DMS 273 treated with DMSO at 0.1 percent for 48 hours (cell line): ENCODE measurements at regions not wholly inside any gene's neighbourhood (a gene's known extent, or its start where the extent isn't known, plus 50 kb on each side); places are given as distances from the start of the nearest gene placed in this dataset.
"Not testable (repeated sequence)": the region's sequence is repeated elsewhere in the genome, so short reads cannot be mapped to it uniquely, and the experiment has no call there.

Source experiments
- DNase-seq: peaks from one replicate; lab custom pipeline; 2025; lab: John Stamatoyannopoulos, UW

DNA sequence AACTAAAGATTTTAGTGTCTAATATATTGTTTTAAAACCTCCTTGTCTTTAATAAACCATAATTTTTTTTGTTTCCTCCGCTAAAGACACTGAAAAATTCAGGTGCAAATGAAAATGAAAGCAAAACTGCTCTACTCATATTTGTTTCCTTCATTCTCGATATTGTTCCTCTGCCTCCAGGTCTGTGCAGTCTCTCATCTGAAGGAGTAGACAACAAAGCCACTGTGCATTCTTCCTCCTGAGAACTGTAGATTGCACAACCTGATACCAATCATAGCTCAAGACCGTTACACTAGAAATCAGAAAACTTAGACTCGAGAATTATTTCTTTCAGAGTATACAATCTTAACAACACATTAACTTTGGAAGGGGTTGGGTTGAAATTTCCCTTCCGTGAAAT is 373.1 kb upstream of the CXADR start:
- no peak for DNase-seq

DNA sequence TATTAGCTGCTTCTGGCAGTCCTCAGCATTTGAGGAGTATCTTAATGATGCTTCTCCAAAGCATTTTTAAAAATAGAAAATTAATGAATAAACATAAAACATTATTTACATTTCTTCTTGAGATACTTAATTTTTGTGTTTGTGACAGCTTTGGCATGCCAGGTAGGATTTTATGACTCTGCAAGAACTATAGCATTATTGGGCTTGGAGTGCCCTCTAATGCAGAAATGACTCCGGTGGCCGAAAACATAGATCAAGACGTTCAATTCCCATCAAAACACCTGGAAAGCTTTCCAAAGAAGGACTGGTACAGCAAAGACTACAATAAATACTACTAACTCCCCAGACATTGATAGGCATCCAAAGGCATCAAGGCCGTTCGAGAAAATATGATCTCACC is 366.4 kb upstream of the CXADR start:
- DNase-seq, result no peak

DNA sequence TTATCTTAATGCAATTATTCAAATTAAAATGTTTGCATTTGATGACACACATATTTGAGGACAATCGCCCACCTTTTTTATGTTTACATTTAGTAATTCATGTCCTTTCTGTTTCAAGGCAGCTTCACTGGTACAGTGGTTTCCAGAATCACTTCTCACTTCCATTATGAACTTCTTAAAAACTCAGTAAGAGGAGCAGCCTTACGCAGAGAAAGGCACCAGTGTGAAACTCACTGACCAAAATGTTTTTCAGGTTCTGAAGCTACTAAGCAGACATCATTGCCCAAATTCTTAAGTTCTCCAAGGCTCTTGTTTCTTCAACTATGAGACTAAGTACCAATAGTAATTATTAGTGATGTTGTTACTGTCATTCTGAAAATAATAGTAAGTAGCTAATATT is 353.1 kb upstream of the CXADR start:
- DNase-seq, result no peak

DNA sequence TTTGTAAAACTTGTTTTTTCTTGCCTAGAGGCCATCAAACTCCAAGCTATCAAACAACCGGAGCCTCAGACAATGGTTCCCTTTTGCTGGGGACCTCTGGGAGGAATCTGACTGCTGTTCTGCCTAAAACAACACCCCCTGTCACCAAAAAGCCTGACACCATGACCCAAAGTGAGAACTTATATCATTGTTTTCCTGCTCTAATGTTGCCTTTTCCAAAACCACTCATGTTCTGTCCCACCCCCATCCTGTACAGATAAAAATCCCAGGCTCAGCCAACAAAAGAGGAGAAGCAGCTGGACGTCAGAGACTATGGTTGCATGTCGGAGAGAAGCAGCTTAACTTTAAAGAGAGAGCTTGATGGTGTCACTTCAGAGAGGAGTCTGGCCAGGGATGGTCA is 327.2 kb upstream of the CXADR start:
- no peak for DNase-seq

DNA sequence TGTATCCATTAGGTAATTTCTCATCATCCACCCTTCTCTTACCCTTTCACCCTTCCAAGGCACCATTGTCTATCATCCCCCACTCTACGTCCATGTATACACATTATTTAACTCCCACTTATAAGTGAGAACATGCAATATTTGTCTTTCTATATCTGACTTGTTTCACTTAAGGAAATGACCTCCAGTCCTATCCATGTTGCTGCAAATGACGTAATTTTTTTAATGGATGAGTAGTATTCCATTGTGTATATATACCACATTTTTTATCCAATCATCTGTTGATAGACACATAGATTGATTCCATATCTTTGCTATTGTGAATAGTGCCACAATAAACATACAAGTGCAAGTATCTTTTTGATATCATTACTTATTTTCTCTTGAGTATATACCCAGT is 322.9 kb upstream of the CXADR start:
- no peak for DNase-seq

DNA sequence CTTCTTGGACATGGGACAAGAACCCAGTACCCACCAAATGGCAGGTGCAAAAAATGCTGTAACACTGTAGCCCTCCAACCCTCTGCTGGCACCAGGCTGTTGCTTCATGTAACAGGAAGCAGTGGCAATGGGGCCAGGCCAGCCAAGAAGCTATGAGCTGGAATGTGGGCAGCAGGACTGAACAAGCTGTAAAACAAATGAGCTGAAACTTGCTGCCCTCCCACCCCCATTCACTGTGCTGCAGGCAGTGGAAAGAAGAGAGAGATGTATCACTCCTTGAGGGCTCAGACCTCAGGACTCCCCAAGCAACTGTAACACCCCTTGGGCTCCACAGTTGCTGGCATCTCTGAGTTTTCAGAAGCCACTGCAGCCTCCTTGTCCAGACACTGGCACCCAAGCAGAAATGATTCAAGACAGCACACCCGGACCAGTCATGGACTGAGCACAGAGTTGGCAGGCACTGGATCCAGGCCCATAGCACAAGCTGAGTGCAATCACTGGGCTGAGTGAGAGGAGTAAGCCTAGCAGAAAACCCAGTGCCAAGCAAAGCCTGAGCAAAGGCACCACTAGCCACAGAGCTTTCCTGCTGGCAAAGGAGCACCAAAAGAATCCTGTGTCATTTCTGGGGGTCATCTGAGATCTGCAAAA is 321.4 kb upstream of the CXADR start:
- no peak for DNase-seq

DNA sequence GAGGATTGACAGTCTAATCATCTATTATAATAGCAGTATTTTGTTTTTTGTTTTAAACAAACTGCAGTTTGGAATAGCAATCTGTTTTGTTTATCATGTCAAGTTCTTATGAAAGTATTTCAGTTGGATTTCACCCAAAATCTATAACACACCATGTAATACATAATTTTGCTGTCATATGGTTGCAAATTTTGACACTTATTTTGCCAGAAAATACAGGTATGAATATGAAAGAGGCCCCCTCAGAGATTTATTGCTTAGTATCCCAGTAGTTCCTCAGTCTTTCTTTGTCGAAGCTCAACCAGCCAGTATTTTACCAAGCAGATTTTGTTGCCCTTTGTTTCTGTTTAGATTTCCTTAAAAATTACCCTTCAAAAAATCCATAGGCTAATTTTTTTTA is 317.5 kb upstream of the CXADR start:
- DNase-seq, result no peak

DNA sequence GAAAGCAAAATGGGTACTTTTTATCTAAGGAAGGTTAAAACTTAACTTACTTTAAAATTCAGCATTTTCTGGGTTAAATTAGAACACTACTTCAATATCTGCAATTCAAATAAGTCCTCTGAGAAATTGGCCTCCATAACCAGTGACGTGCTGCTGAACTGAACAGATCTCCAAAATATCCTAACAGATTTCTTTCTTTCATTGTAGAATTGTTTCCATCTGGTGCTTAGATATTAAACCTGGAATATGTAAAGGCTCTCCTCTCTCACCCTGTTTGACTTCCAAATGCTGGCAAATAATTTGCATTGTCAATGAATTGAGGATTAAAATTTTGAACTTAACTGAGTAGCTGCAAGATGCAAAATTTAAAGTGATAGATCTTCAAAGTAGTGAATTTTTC is 316.9 kb upstream of the CXADR start:
- DNase-seq, result no peak

DNA sequence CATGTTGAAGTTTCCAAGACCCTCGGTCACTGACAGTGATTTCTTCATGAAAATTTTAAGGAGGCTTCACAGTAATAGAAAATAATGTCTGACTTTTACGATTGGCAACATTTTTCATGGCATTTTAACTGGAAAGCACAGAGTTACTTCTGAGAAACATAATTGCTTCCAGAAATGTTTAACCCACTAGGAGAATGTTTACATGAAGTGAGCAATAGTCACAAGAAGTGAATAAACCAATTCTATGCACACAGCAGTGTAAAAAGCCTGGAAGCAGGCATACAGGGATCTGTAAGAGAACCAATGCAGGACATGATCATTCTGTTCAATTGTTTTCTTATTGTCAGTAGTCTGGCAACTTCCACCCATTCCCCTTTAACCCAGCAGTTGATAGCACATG is 316.2 kb upstream of the CXADR start:
- no peak for DNase-seq

DNA sequence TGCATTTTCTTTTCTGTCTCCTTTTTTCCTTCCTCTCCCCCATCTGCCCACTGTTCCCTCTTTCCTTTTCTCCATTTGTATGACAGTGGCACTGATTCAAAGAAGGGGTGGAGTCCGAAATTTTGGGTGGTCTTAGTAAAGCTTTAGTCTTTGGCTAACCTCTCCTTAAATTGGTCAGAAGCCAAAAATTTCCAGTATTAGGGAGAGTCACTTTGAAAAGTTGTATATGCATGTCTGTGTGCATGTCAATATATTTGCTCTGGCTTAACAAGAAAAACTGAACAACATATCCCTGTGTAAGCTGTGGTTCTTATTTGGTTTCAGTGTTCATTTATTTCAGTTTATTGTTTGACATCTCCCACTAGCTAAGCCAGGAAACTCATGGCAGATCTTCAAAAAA is 314.8 kb upstream of the CXADR start:
- no peak for DNase-seq

DNA sequence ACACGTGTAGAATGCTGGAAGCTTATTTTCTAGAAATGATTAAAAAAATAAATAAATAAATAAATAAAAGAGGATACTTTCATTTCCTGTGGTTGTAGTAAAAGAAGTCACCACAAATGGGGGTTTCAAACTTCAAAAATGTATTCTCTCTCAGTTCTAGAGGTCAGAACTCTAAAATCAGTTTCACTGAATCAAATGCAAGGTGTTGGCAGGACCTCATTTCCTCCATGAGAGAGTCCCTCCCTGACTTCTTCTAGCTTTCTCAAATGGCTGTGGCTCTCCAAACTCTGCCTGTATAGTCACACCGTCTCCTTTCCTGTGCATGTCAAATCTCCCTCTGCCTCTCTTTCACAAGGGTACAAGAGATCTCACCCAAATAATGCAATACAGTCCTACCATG is 312.6 kb upstream of the CXADR start:
- no peak for DNase-seq

DNA sequence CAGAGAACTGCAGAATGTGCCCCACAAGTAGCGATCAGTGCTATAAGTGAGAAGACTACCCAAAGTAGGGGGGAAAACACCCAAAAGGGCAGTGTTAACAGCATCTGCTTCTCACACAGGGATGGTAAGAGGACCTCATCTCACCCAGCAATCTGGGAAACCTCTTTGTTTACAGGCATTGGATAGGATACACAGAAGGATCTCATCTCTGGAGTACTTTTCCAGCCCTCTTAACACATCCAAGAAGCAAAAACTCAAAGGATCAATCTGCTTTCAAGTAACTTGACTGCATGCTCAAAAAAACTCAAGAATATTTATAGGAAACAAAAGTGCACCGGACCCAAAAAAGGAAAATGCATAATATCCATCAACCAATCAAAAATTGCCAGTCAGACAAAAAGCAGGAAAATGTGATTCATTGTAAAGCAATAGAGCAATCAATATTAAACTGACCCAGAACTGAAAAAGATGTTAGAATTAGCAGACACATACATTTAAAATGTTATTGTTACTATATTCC is 311.0 kb upstream of the CXADR start:
- no peak for DNase-seq

DNA sequence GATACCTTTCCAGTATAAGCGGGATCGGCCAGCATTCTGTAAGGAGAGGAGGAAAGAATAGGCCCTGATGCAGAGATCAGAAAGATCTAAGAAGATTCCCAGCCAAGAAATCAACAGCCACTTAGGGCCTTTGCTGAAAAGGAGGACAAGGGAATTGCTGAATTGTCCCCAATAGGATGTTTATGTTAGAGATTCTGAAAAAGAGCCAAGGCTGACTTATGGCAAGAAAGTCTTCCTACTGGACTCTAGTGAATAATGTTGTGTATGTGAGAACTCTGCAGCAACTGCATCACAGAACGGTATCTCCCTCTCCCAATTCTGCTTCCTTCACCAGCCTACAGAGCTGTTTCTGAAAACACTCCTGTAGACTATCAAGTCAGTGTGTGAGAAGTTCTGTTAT is 298.0 kb upstream of the CXADR start:
- DNase-seq, result no peak

DNA sequence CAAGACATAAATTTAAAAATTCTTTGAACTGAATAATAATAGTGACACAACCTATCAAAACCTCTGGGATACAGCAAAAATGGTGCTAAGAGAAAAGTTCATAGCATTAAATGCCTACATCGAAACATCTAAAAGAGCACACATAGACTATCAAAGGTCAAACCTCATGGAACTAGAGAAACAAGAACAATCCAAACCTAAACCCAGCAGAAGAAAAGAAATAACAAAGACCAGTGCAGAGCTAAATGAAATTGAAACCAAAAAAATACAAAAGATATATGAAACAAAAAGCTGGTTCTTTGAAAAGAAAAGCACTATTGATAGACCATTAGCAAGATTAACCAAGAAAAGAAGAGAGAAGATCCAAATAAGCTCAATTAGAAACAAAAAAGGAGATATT is 293.8 kb upstream of the CXADR start:
- not testable (repeated sequence) for DNase-seq

DNA sequence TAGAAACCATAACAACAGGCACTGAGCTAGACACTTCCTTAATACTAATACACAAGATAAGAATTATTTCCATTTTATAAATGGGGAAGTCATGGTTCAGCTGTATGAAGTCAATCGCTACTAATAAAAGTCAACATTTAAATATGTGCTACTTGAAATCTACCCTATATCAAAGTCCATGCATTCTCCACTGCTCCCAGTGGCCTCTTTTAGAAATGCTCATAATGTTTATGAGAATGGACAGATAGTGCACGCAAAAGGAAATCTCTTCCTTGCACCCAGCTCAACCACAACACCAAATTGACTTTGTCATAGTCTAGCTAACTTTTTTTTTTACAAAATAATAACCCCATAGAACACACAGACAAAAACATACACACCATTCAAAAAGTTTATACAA is 281.7 kb upstream of the CXADR start:
- no peak for DNase-seq

DNA sequence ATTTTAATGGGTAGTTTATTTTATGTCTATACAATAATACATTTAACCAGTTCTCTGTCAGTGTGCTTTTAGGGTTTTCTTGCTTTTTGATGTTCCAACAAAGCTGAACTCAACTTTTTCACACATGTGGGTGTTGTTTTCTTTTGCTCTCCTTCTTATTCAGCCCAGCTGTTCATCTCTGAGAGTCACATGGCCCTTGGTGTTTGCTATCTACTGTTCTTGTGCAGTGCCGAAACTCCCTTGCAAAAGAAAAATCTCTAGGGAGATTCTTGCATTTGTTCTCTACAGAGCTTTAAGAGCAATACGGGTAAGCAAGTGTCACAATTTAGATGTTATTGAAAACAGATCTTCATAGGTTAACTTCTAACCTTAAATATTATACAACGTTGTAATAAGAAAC is 281.1 kb upstream of the CXADR start:
- DNase-seq, result no peak

DNA sequence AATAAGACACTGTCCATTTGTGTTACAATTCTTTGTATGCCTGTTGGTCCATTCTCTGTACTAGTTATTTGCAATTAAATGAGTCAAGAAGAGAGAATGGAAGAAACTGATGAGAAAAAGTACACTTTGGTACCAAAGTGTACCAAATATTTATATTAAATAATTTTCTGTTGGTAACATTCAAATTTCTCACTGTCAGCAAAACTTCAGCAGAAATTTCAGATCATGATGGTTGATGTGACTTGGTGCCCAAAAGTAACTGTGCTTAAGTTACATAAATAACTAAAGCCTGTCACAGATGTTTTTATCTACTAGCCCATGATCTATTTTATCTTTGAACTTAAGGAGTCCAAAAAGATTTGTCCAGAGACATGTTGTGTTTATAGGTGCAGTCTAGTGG is 274.4 kb upstream of the CXADR start:
- DNase-seq, result no peak

DNA sequence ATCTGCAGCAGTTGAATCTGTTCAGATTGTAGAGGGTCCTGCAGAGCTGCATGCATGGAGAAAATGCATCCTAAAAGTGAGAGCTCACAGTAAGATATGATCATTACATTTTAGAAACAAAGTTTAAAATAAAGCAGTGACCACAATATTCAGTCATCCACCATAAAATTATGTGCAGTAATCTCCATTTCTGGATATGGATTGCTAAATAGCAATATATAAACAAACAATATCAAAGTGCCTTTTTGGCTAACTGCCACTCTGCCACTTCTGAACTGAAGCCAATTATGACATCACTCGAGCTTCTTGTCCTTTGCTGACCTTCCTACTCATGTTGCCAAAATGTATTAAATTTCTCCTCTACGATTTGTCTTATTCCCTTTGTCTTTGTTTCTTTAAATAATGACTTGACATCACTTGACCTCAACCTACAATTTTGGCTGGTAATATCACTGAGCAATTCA is 262.0 kb upstream of the CXADR start:
- DNase-seq, result no peak

DNA sequence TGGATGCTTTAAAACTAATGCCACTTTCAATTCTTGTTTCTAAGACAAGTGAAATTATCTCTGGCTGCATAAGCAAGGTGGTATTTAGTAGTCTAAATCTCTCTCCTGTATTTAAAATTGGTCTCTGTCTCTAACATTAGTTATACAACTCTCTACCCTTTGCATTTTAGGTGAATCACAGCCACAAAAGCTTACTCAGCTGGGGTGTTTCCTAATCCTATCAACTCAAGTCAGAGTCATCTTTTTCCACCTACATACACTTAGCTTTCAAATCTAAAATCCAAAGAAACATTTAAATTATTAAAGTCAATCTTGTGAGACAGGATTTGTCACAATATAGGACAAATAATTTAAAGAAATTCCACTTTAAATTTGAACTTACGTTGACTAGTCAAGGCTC is 255.1 kb upstream of the CXADR start:
- DNase-seq, result no peak

DNA sequence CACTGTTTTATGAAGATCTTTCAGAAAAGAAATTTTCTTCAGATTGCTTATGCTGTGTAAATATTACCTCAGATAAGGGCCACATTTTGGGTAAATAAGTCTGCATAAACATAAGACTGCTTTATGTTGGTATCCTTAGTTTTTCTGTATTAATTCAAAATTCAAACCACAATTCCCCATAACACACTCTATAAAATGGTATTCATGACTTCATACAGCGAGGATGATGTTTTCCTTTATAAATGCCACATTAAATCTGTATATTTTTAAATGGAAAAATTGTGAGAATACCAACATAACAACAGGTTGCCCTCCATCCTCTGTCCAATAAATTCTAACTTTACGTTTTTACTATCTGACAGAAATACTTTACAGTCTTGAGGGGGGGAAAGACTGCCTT is 248.7 kb upstream of the CXADR start:
- no peak for DNase-seq

DNA sequence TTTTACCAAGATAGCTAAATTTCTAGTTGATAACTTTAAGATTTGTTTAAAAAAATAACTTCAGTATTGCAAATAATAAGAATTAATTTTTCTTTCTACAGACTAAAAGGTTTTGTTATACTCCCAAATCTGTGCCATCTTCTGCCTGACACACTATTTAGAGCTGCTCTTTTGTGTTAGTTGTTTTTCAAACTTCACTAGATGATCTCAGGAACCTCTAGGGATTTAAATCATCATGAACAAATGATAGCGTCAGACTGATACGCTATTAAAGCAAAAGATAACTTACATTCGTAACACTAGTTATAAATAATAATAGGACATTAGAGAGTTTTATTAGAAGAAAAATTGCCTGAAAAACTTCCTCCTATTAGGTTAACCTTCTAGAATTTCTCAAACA is 243.1 kb upstream of the CXADR start:
- no peak for DNase-seq

DNA sequence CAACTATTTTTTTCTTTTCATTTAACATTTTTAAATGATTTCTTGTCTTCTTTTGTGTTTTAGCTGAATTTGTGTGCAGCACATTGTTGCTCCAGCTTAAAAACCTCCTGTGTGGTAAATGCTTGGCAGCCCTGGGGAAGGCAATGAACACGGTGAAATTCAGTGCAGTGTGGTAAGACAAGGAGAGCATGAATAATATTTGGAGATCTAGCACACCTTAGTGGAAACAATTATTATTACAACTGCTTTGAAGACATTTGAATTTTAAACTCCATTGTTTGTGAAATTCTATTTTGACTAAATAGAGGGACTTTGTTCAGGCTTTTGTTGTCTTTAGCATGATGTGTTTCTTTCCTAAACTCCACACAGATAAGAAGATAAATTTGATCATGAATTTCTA is 242.6 kb upstream of the CXADR start:
- DNase-seq, result no peak

DNA sequence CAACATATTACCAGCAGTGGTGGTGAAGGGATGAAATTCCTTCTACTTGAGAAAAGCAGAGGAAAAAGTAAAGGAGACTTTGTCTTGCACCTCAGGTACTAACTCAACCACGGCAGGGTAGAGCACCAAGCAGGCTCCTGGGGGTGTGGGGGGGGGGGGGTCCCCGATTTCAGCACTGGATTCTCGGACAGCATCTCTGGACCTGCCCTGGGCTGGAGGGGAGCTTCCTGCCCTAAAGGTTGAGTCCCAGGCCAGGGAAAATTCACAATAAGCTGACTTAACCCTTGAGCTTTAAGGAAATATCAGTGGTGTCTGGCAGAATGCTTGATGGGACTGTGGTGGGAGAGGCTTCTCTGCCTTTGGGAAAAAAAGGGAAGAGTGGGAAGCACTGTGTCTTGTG is 233.2 kb upstream of the CXADR start:
- no peak for DNase-seq

DNA sequence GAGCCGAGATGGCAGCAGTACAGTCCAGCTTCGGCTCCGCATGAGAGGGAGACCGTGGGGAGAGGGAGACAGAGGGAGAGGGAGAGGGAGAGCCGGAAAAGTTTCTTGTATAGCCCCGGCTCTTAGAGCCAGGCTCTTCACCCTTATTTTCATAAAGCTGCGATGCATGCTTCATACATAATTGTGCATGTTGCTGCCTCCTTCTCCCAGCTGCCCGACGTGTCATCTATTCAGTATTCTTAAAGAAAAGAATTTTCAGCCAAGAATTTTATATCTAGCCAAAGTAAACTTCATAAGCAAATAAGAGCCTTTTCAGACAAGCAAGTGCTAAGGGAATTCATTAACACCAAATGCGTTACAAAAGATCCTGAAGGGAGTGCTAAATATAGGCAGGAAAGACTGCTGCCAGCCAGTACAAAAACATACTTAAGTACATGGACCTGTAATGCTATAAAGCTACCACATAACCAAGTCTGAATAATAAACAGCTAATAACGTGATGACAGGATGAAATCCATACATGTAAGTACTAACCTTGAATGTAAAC is 219.8 kb upstream of the CXADR start:
- not testable (repeated sequence) for DNase-seq
